ENCODE measurements at regions not wholly inside any gene's neighbourhood (a gene's known extent, or its start where the extent isn't known, plus 50 kb on each side); places are given as distances from the start of the nearest gene placed in this dataset.

DNA sequence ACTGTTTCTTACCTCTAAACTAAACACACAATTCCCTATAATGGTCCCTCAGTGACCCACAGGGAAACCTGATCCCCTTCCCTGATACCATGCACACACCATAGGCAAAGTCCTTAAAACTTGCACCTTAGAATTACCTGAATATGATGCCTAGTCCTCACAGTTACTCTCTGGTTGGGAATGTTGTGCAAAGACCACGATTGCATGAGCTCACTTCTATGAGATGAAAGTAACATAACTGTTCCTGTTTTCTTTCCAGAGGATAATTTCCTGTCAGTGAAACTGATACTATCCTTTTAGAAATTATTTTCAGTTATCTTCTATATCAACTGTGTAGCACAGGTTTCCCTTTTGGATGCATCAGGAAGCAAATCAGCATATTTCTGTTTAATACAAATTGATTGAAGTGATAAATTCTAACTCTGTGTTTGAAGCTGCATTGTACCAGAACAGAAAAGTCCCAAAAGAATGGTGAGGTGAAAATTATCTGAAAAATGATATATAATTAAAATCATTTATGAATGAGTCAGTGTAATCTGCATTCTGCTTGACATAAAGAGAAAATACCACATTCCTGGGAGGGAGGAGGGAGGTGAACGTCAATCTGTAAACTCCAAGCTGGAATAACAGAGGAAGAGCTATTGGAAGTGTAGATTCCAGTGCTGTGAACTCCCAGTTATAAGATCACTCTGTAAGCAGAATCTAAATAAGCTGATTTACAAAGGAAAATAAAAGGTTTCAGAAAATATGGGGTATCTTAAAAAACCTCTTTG, 51.2 kb upstream of the TNFAIP8 start:
- POLR2A ChIA-PET: no interaction called here

More for the DNA sequence above, 51.2 kb upstream of the TNFAIP8 start:
- DNase-seq (ENCODE audit: extremely low spot score): no peak
- TF ChIP-seq, protein P1, sequence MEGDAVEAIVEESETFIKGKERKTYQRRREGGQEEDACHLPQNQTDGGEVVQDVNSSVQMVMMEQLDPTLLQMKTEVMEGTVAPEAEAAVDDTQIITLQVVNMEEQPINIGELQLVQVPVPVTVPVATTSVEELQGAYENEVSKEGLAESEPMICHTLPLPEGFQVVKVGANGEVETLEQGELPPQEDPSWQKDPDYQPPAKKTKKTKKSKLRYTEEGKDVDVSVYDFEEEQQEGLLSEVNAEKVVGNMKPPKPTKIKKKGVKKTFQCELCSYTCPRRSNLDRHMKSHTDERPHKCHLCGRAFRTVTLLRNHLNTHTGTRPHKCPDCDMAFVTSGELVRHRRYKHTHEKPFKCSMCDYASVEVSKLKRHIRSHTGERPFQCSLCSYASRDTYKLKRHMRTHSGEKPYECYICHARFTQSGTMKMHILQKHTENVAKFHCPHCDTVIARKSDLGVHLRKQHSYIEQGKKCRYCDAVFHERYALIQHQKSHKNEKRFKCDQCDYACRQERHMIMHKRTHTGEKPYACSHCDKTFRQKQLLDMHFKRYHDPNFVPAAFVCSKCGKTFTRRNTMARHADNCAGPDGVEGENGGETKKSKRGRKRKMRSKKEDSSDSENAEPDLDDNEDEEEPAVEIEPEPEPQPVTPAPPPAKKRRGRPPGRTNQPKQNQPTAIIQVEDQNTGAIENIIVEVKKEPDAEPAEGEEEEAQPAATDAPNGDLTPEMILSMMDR (IDR thresholded peaks at IDR 0.05; ENCODE audit: control extremely low read depth, extremely low read depth, low read depth, missing control alignments): no peak
- CTCF ChIA-PET: interaction anchor here (1.0 to 7.3 kb wide), 6 partner anchors 7 to 108 kb away, joined by 3 to 40 read pairs (median 15); no protein-coding TSS in a partner anchor

Data from GM10248 (cell line).